Spleen (tissue), 11 donors: ENCODE measurements at regions not wholly inside any gene's neighbourhood (a gene's known extent, or its start where the extent isn't known, plus 50 kb on each side); places are given as distances from the start of the nearest gene placed in this dataset.

ENCODE experiments used
- DNase-seq: peaks from one replicate; pipeline ENCODE4 v3.0.0-alpha.2; 2020
- H3K27ac ChIP-seq, 8 donors: fragments of 200-600 bp; sonication (generic) in 7 of 8; 1 replicate in 4 of 8; 2 replicates in 4 of 8; pipeline versions ENCODE4 v1.5.0 to v1.8.0; 2016 to 2021; ENCODE audit warnings: inconsistent platforms in 4 of 8, mild to moderate bottlenecking in 4 of 8, moderate library complexity in 1 of 8
- H3K27me3 ChIP-seq, 7 donors: fragments of 200-600 bp; sonication (generic) in 6 of 7; replicated peaks in 1 of 7; 1 replicate in 4 of 7; 2 replicates in 3 of 7; pipeline versions ENCODE4 v1.5.0 to v1.8.0; 2016 to 2021; ENCODE audit warnings: inconsistent platforms in 3 of 7, mild to moderate bottlenecking in 1 of 7
- H3K36me3 ChIP-seq, 6 donors: fragments of 200-600 bp; sonication (generic) in 5 of 6; 1 replicate in 4 of 6; 2 replicates in 2 of 6; pipeline versions ENCODE4 v1.5.0 to v1.8.0; 2016 to 2021; ENCODE audit warnings: inconsistent platforms in 2 of 6
- H3K4me1 ChIP-seq, 6 donors: fragments of 200-600 bp; sonication (generic) in 5 of 6; 1 replicate in 3 of 6; 2 replicates in 3 of 6; pipeline versions ENCODE4 v1.5.0 to v1.8.0; 2016 to 2021; ENCODE audit warnings: inconsistent platforms in 3 of 6
- H3K4me3 ChIP-seq, 8 donors: fragments of 200-600 bp; sonication (generic) in 7 of 8; 1 replicate in 4 of 8; 2 replicates in 4 of 8; pipeline versions ENCODE4 v1.5.0 to v1.8.0; 2016 to 2021; ENCODE audit warnings: inconsistent platforms in 4 of 8, mild to moderate bottlenecking in 4 of 8, moderate library complexity in 2 of 8
- H3K9me3 ChIP-seq, 8 donors: fragments of 200-600 bp; sonication (generic) in 7 of 8; 1 replicate in 4 of 8; 2 replicates in 4 of 8; pipeline versions ENCODE4 v1.5.0 to v1.8.0; 2016 to 2021; ENCODE audit warnings: inconsistent platforms in 4 of 8
- POLR2A ChIP-seq, 3 donors: fragments of 450-650 bp; IDR thresholded peaks; one replicate each; pipeline ENCODE4 v1.5.1; 2017; ENCODE audit warnings: antibody characterized with exemption in 3 of 3, mild to moderate bottlenecking in 1 of 3
- POLR2AphosphoS5 ChIP-seq, 3 donors: sonication (generic); formaldehyde crosslinking; IDR thresholded peaks; one replicate each; pipeline ENCODE4 v1.5.1; 2017; ENCODE audit warnings: antibody characterized with exemption in 3 of 3
- WGBS, 5 donors: extraction: QIAGEN DNeasy Blood & Tissue Kit in 3 of 5; methylation state at CpG; one replicate each; pipeline versions ENCODE4 v1.1.5 to v1.1.7; 2013 to 2018; 5-methylcytosine and 5-hydroxymethylcytosine counted together
- intact Hi-C: fragments of 100-400 bp; cut with DNase I; formaldehyde crosslinking; loops from one replicate; pipeline ENCODE4 v1.15.0; 2023; ENCODE audit warnings: low total_unique reads
- TF ChIP-seq, protein P1 (sequence below), 11 experiments: fragments of 200-600 bp in 7 of 11; fragments of 450-650 bp in 4 of 11; sonication (generic) in 4 of 11; IDR thresholded peaks in 8 of 11; conservative IDR thresholded peaks in 3 of 11; 1 replicate in 7 of 11; 2 replicates in 4 of 11; pipeline versions ENCODE4 v1.4.0 to v1.8.0; 2016 to 2021; ENCODE audit warnings: antibody characterized with exemption in 11 of 11, inconsistent platforms in 4 of 11, mild to moderate bottlenecking in 1 of 11
- donor health status: healthy with polysubstance abuse.
- donor health status: DM: no; HTN: no; CAD: no; lungs with moderate emphysema.
- donor health status: DM: no; HTN: no; CAD: no.
- donor health status: Bipolar disorder and iron deficiency.
- donor health status: healthy.
- donor health status: DM: no; HTN: no; CAD: no.
- donor health status: DM: yes; HTN: yes; CAD: no.

DNA sequence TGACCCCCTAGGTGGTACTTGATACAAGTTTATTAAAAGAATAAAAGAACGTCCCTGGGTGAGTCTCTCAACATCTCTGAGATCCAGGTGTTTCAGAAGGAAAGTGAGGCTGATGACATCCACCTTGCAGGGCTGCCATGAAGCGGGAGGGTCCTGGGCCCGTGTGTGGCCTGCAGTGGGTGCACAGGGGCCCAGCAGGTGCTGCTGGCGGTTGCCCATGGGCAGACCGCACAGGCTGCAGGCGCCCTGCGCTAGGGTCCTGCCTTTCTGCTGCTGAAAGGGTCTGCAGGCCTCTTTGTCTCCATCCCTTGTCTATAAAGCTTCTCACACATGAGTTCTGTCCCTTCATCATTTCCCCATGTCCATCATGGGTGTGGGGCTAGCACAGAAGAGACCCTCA, 247.0 kb downstream of the TFCP2L1 start:
- H3K27me3 ChIP-seq: peaks cover 0 to 25% (median 0%) of the 10 kb centered on the region in 7 donors
- H3K4me1 ChIP-seq: no peaks in the 10 kb centered on the region
- H3K36me3 ChIP-seq: no peaks in the 10 kb centered on the region
- no peak overlapping the region for H3K27ac ChIP-seq
- TF ChIP-seq POLR2A (IDR thresholded peaks at IDR 0.05) (no peak), POLR2AphosphoS5 (IDR thresholded peaks at IDR 0.05) (no peak)
- TF ChIP-seq, protein P1, sequence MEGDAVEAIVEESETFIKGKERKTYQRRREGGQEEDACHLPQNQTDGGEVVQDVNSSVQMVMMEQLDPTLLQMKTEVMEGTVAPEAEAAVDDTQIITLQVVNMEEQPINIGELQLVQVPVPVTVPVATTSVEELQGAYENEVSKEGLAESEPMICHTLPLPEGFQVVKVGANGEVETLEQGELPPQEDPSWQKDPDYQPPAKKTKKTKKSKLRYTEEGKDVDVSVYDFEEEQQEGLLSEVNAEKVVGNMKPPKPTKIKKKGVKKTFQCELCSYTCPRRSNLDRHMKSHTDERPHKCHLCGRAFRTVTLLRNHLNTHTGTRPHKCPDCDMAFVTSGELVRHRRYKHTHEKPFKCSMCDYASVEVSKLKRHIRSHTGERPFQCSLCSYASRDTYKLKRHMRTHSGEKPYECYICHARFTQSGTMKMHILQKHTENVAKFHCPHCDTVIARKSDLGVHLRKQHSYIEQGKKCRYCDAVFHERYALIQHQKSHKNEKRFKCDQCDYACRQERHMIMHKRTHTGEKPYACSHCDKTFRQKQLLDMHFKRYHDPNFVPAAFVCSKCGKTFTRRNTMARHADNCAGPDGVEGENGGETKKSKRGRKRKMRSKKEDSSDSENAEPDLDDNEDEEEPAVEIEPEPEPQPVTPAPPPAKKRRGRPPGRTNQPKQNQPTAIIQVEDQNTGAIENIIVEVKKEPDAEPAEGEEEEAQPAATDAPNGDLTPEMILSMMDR (IDR thresholded peaks at IDR 0.05 in 8 of 11, conservative IDR thresholded peaks at IDR 0.05 in 3 of 11): no peak
- H3K4me3 ChIP-seq: no peak overlapping the region
- WGBS, 5 donors: 63 to 80% (median 76%) methylated on average over 5 to 7 of the region's 7 CpGs
- intact Hi-C loops: no loop called here
- DNase-seq: no peak
- H3K9me3 ChIP-seq: no peaks in the 10 kb centered on the region

DNA sequence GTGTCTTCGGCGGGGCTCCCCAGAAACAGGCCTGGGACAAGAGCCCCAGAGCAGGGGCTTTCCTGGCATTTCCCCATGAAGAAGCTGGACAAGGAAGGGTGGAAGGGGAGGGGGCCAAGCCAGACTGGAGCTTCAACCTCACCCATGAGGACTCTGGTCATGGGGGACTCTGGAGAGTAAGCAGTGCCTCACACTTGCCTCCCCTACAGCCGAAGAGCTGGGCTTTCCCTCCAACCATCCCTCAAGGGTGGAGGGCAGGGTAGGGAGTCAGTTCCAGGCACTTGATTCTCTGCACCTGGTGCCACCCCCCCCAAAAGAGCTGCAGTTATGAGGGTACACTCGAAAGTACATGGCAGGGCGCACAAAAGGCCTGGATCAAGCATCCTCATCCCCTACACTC, 246.6 kb downstream of the TFCP2L1 start:
- peaks cover 0 to 24% (median 0%) of the 10 kb centered on the region in 7 donors for H3K27me3 ChIP-seq
- peaks cover 0 to 2% (median 0%) of the 10 kb centered on the region in 8 donors for H3K9me3 ChIP-seq
- H3K27ac ChIP-seq: no peak overlapping the region
- no peak for DNase-seq
- H3K4me1 ChIP-seq: no peaks in the 10 kb centered on the region
- TF ChIP-seq, protein P1 (IDR thresholded peaks at IDR 0.05 in 8 of 11, conservative IDR thresholded peaks at IDR 0.05 in 3 of 11): no peak
- TF ChIP-seq POLR2AphosphoS5 (IDR thresholded peaks at IDR 0.05): no peak
- no peak for TF ChIP-seq POLR2A (IDR thresholded peaks at IDR 0.05)
- H3K4me3 ChIP-seq: no peak overlapping the region
- intact Hi-C loops: no loop called here
- no peaks in the 10 kb centered on the region for H3K36me3 ChIP-seq
- WGBS, 5 donors: 79 to 94% (median 88%) methylated on average over 3 to 5 of the region's 5 CpGs

DNA sequence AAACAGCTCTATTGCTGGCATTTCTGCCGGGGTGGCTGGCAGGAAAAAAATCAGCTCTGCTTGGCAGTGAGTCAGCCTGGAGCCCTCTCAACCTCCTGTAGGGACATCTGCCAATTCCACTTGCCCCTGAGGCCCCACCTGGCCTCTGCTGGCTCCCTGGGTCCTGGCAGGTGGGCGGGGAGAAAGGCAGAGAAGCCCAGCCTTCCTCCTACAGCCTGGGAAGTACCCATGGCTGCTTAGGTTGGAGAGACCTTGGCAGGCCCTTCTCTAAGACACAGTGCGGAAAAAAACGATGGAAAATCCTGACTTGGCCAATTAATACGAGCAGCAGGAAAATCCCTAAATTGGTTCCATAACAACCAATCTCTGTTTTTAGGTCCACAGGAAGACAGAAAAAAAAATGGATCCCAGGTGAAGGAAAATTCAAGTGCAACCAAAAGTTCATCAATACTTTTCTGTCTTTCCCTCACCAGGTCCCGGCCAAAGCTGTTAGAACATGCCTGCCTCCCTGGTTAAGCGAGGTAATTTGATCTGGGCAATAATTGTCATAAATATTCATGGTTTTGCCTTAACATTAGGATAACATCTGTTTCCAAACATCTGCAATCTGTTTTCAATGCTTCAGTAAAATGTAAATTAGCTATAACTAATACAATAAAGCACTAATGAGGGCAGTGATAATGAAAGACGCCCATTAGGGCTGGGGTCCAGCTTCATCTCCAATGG, 245.9 kb downstream of the TFCP2L1 start:
- Histone ChIP-seq H3K36me3 (no peaks in the 10 kb centered on the region), H3K27me3 (peaks cover 0 to 17% (median 0%) of the 10 kb centered on the region in 7 donors), H3K27ac (no peak overlapping the region), H3K9me3 (peaks cover 0 to 5% (median 0%) of the 10 kb centered on the region in 8 donors), H3K4me3 (no peak overlapping the region), H3K4me1 (no peaks in the 10 kb centered on the region)
- no peak for DNase-seq
- TF ChIP-seq POLR2AphosphoS5 (IDR thresholded peaks at IDR 0.05): no peak
- TF ChIP-seq, protein P1 (IDR thresholded peaks at IDR 0.05 in 8 of 11, conservative IDR thresholded peaks at IDR 0.05 in 3 of 11): no peak
- no peak for TF ChIP-seq POLR2A (IDR thresholded peaks at IDR 0.05)
- WGBS, 5 donors: 67 to 84% (median 77%) methylated on average over 8 of the region's 8 CpGs
- intact Hi-C loops: no loop called here

DNA sequence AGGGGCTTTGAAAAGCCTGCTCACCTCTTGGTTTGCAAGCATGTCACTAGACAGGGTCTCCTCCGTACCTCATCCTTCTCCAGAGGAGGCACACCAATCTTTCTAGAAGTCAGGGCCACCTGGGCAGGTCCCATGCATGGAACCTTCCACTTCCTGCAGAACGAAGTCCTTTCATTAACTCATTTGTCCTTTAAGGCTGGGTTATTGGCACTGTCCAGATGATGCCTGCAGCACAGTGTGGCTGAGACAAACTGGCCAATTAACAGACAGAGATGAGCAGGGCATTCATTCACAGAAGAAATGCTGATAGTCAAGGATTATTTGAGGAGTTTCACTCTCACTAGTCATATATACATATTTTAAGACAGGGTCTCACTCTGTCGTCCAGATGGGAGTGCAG, 245.3 kb downstream of the TFCP2L1 start:
- WGBS, 5 donors: 41 to 79% (median 46%) methylated on average over 2 to 3 of the region's 3 CpGs
- Histone ChIP-seq H3K4me1 (no peaks in the 10 kb centered on the region), H3K9me3 (peaks cover 0 to 5% (median 0%) of the 10 kb centered on the region in 8 donors), H3K27ac (no peak overlapping the region), H3K4me3 (no peak overlapping the region), H3K27me3 (peaks cover 0 to 16% (median 0%) of the 10 kb centered on the region in 7 donors), H3K36me3 (no peaks in the 10 kb centered on the region)
- intact Hi-C loops: no loop called here
- no peak for TF ChIP-seq POLR2AphosphoS5 (IDR thresholded peaks at IDR 0.05)
- TF ChIP-seq, protein P1 (IDR thresholded peaks at IDR 0.05 in 8 of 11, conservative IDR thresholded peaks at IDR 0.05 in 3 of 11): no peak
- TF ChIP-seq POLR2A (IDR thresholded peaks at IDR 0.05): no peak
- no peak for DNase-seq
